ENCODE measurements at regions not wholly inside any gene's neighbourhood (a gene's known extent, or its start where the extent isn't known, plus 50 kb on each side); places are given as distances from the start of the nearest gene placed in this dataset.

GRCh38 chr6:120478650-120479049, 855.6 kb downstream of the TBC1D32 start:
- TF ChIP-seq CTCF (IDR thresholded peaks at IDR 0.05), result no peak
- TF ChIP-seq POLR2A (IDR thresholded peaks at IDR 0.05), result no peak

Data from sigmoid colon (tissue), 3 donors.